OCI-M2 (cell line): ENCODE measurements at regions not wholly inside any gene's neighbourhood (a gene's known extent, or its start where the extent isn't known, plus 50 kb on each side); places are given as distances from the start of the nearest gene placed in this dataset.

Experiments
- DNase-seq: peaks from one replicate; lab custom pipeline; 2025; ENCODE audit not compliant: unreplicated experiment; lab: John Stamatoyannopoulos, UW

GRCh38 chr22:46053563-46054090, 76.7 kb upstream of the WNT7B start:
- no peak for DNase-seq

GRCh38 chr22:46054091-46055073, 77.4 kb upstream of the WNT7B start:
- DNase-seq, result no peak

DNA sequence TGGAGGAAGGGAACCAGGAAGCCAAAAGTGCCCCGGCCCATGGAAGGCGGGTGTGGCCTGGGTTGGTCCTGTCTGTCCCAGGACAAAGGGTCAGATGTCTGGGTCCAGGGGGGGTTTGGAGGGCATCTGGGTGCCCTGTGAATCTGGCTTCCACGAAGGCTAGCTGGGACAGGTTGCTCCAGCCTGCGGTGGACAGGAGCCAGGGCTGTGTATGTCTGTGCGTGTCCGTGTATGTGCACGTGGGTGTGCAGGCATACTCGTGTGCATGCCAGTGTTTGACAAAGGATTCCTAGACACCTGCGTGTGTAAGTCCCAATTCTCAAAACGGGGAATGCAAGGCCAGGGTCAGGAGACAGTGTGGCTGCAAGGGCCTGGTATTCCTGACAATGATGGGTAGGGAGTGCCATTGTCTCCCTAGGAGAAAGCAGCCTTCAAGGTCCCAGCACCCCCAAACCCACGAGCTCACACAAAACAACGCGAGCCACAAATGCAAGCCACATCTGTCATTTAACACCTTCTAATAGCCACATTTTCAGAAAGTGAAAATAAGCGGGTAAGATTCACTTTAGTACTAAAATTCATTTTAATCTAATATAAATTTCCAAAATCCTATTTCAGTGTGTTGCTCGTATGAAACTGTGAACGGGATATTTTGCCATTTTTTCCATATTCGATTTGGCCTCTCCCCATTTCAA, 78.4 kb upstream of the WNT7B start:
- DNase-seq, result no peak

GRCh38 chr22:46055911-46056545, 79.1 kb upstream of the WNT7B start:
- no peak for DNase-seq

DNA sequence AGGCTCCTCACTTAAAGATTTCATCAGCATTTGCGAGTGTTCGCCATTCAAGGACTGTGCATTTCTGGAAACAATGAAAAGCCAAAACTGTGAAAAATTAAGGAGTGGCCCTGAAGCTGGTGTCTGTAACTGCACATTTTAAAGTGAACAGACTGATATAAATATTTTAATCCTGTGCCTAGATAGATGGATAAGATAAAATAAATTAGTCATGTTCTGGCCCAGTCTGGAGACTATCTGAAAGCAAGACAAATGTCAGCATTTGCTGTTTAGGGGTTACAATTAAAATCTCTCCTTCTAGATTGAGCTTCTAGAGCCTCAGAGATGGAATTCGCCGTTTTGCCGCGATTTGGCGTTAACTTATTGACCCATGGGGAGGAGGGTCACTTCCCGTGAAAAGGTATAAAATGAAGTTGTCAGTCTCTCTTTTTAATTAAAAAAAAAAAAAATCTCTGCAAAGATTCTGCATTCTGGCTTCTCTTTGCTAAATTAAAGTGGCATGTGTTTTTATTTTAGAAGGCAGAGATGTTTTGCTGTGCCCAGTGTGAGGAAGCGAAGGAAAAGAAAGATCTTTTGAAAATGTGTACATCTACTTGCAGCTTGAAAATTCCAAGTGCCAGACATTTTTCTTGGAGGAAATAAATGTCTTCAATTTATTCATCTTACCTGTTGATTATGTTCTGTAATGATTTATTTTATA, 79.7 kb upstream of the WNT7B start:
- DNase-seq, result no peak

- DNase-seq, result no peak
These were observed 80.5 kb upstream of the WNT7B start for GRCh38 chr22:46057246-46058090.

DNA sequence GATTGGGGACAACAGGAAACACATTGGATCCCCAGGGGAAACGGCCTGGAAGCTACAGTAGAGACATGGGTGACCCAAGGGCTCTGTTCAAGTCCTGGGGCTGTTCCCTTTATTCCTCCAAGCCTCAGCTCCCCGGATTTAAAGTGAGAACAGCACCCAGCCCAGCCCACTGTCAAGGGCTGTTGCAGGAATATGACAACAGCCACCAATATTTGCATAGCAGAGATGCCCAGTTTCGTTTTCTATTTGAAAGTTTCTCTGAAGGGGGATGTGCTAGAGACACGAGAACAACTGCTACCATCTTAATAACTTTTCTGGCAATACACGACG, 81.1 kb upstream of the WNT7B start:
- no peak for DNase-seq

DNA sequence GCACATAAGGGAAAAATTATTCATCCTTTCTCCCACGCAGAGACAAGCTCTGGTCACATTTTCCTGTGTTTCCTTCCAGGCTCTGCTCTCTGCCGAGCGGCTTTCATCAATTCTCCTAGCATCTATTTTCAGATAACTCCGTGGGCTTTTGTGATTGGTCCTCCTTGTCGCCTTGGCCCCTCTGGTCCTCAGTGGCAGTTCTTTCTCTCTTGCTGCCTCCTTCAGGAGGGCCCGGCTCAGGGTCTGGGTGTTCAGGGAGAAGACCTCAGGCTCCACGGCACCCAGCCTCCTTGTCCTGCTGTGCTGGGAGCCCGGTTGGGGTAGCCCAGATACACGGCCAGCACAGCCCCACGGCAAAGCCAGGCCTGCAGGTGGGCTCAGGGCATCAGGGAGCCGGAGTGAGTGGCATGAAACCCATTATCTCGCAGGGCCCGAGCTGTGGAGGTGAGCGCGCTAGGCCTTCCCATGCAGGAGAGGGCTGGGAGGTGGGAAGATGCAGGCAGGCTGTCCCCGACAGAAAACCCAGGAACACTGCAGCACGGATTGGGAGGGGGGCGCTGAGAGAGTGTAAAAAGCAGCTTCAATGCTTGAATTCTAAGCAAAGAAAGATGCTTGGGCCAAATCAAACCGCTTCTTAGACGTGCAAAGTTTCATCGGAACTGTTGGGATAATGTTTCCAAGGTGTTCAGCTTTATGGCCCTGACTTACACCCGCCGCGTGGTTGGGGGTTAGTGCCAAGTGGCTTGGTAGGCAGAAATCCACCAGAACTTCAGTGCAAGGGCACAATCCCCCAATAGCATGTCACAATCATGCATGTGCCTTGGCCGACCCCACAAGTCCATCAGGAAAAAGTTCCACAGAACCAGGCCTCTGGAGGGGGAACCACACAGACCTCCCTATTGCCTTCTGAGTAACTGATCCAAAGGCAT, 81.9 kb upstream of the WNT7B start:
- DNase-seq, result no peak

DNA sequence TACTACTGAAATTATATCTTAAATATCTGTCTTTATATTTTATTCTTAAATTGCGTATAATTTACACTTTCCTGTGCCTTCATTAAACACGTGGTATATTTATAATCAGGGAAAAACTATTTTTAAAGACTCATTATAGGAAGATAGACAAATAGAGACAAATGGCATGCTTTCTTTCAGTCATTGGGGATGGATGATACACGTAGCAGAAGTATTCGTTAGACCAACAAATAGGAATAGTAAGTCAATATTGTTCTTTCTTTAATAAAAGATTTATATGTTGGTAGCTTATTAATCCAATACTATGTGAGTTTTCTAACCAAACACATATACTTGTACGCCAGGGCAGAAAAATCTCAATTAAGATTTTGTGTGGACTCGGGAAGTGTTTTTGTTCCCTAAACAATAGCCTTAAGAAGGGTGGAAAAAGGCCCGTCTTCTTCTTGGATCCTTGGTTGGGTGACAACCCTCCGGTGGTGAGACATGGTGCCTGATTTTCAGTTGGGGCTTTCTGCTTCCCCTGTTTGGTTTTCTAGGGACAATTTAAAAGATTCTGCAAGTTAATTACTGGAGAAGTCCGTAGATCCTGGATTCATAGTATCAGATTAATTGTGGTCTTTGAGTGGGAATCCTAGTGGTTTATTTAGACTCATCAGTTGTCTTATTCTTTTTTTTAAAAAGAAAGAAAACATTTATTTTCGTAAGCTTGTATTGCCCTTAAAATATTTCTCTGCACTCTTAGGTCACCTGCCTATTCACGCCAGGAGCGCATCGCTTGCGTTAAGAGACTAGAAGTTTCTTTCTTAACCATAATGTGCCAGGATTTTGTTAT, 83.5 kb upstream of the WNT7B start:
- DNase-seq, result no peak

GRCh38 chr22:46061124-46061500, 84.2 kb upstream of the WNT7B start:
- no peak for DNase-seq

GRCh38 chr22:46061501-46062231, 84.7 kb upstream of the WNT7B start:
- DNase-seq, result no peak

DNA sequence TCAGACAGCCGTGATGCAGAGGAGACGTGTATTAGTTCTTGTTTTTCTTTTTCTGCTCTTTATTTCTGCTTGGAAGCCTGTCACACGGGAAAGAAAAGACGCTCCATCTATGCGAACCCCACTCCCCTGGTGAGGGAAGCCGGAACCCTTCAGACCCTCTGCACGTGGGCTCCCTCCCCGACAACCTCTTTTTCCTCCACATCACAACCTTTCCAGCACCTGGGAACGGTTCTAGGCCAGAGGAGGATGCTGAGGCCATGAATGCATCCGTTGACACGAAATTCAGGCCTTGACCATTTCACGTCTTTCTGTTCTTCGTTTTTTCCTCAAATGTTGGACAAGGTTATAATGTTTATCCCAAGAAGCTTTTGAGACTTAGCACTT, 85.3 kb upstream of the WNT7B start:
- DNase-seq, result no peak

DNA sequence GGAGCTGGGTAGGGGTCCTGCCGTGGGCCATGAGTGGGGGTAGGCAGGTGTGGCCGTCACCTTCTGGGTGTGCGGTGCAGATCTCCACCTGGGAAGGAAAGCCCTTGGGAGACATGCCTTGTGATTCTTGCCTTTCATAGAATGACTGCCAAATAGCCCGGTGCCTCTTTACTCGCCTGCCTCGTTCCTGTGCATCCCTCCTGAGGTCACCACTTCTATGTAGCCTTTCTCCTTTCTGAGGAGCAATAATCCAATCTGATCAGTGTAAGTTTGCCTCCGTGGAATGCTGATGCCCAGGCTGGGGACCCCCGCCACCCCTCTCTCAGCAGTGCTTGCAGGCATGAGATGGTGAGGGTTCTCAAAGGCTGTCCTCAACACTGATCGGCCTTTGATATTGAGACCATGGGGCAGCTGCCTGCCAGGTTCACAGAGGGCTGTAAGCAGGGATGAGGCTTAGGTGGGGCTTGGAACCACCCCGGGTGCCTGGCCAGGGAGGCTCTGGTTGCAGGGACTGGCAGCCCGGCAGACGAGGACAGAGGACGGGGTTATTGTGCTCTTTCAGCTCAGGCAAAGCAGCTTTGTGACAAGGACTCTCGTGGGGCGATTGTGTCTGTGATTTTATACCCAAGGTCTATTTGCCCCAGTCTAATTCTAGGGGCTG, 86.1 kb upstream of the WNT7B start:
- DNase-seq, result no peak

DNA sequence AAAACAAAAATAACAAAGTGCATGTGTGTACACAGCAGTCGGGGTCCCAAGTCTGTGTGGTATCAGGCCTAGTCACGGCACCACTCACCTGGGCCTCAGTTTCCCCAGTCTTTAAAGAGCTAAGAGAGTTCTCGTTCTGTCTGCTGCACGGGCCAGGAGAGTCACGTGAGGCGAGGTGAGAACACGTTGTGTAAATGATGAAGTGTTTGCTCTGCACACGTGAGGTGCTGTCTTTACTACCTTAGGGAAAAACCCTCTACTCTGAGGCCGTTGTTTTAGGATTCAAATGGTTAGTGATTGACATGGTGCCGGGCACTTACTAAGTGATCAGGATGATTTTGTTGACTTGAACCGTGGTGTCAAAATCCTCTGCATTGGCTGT, 86.5 kb upstream of the PPARA start:
- DNase-seq, result no peak

GRCh38 chr22:46064228-46064965, 85.9 kb upstream of the PPARA start:
- no peak for DNase-seq

DNA sequence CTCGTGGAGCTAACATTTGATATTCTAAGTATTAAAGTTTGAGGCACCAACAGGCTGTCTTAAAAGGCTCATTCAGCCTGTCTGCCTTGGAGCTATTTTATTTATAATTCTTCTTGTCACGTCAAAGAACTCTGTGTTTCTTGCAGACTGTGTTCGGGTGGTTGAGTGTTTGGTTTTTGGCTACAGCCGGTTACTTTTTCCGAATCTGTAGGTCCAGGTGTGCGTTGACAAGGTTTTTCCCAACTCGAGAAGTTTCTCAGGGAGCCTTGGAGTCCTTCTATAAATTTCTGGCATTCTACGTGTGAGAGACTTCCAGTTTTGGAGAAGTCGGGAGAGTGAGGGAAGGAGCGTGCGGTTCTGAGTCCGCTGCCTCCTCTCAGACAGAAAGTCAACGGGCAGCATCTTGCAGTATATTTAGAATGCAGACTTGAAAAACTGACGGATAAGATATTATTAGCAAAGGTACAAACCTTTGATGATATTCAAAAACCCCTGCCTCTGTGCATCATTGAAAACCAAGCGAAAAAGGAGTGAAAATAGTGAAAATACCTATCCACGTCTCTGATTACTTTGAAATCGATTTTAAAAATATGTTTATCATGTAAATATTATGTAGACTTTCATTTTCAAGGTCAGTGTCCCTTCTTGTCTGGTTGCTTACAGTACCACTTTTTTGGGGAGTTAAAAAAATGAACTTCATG, 85.2 kb upstream of the PPARA start:
- no peak for DNase-seq
